GM23338 (cell line): ENCODE measurements at regions not wholly inside any gene's neighbourhood (a gene's known extent, or its start where the extent isn't known, plus 50 kb on each side); places are given as distances from the start of the nearest gene placed in this dataset.

Source experiments
- ATAC-seq: fragments of 200-7000 bp; cut with Tn5 transposase; 3 replicates; pipeline ENCODE4 v1.9.1; 2020
- DNase-seq: peaks from one replicate; pipeline ENCODE4 v3.0.0-alpha.2; 2015; ENCODE audit warnings: low spot score
- H2AFZ ChIP-seq: fragments of 200-600 bp; sonication (generic); 2 replicates; pipeline ENCODE4 v1.8.0; 2016; ENCODE audit warnings: antibody characterized with exemption, mild to moderate bottlenecking, moderate library complexity
- H3F3A ChIP-seq: fragments of 200-600 bp; sonication (generic); replicated peaks from 2 replicates; pipeline ENCODE4 v1.8.0; 2017; ENCODE audit warnings: antibody characterized with exemption, mixed run types, low read depth
- H3K27ac ChIP-seq: fragments of 200-600 bp; sonication (generic); 2 replicates; pipeline ENCODE4 v1.6.1; 2016; ENCODE audit warnings: low read depth
- H3K27me3 ChIP-seq: fragments of 200-600 bp; sonication (generic); 2 replicates; pipeline ENCODE4 v1.8.0; 2016; ENCODE audit warnings: mild to moderate bottlenecking, mixed run types, moderate library complexity; ENCODE audit not compliant: insufficient read depth
- H3K36me3 ChIP-seq: fragments of 200-600 bp; sonication (generic); 2 replicates; pipeline ENCODE4 v1.8.0; 2016; ENCODE audit warnings: mild to moderate bottlenecking; ENCODE audit not compliant: insufficient read depth
- H3K4me1 ChIP-seq: fragments of 200-600 bp; sonication (generic); 2 replicates; pipeline ENCODE4 v1.8.0; 2016; ENCODE audit warnings: mild to moderate bottlenecking, moderate library complexity; ENCODE audit not compliant: insufficient read depth
- H3K4me2 ChIP-seq: fragments of 200-600 bp; sonication (generic); 2 replicates; pipeline ENCODE4 v1.7.1; 2017; ENCODE audit warnings: mixed run types
- H3K4me3 ChIP-seq: fragments of 200-600 bp; sonication (generic); 2 replicates; pipeline ENCODE4 v1.6.1; 2016; ENCODE audit warnings: mixed run types
- H3K79me2 ChIP-seq: fragments of 200-600 bp; sonication (generic); replicated peaks from 2 replicates; pipeline ENCODE4 v1.8.0; 2017; ENCODE audit warnings: mild to moderate bottlenecking; ENCODE audit not compliant: insufficient read depth
- H3K9me2 ChIP-seq: fragments of 200-600 bp; sonication (generic); 2 replicates; pipeline ENCODE4 v1.8.0; 2017; ENCODE audit not compliant: insufficient read depth
- H4K20me1 ChIP-seq: fragments of 200-600 bp; sonication (generic); replicated peaks from 2 replicates; pipeline ENCODE4 v1.8.0; 2017; ENCODE audit warnings: mild to moderate bottlenecking; ENCODE audit not compliant: insufficient read depth
- H3K27ac Mint-ChIP-seq: 2 replicates; pipeline ENCODE4 v1.8.0; 2020; ENCODE audit warnings: inconsistent platforms, mild to moderate bottlenecking, moderate library complexity, mixed read lengths
- H3K27me3 Mint-ChIP-seq: 3 replicates; pipeline ENCODE4 v1.8.0; 2022; ENCODE audit warnings: low read depth, mild to moderate bottlenecking, moderate library complexity, mixed read lengths, inconsistent platforms; ENCODE audit not compliant: insufficient read depth, poor library complexity
- H3K36me3 Mint-ChIP-seq: 3 replicates; pipeline ENCODE4 v1.8.0; 2021; ENCODE audit warnings: low read depth, mild to moderate bottlenecking, inconsistent platforms, moderate library complexity, mixed read lengths
- H3K4me1 Mint-ChIP-seq: 3 replicates; pipeline ENCODE4 v1.8.0; 2020; ENCODE audit warnings: mild to moderate bottlenecking, inconsistent platforms, mixed read lengths
- H3K4me3 Mint-ChIP-seq: 3 replicates; pipeline ENCODE4 v1.8.0; 2021; ENCODE audit warnings: moderate library complexity, mild to moderate bottlenecking, inconsistent platforms, mixed read lengths
- H3K9me3 Mint-ChIP-seq: 3 replicates; pipeline ENCODE4 v1.8.0; 2020; ENCODE audit warnings: moderate library complexity, mild to moderate bottlenecking, inconsistent platforms, mixed read lengths
- CREB1 ChIP-seq: fragments of 250-450 bp; sonication (Bioruptor Pico); IDR thresholded peaks from 2 replicates; pipeline ENCODE4 v1.5.0; 2020; ENCODE audit warnings: low read depth, mild to moderate bottlenecking, moderate library complexity
- CTCF ChIP-seq, 2 experiments: fragments of 200-600 bp in 1 of 2; sonication (generic) in 1 of 2; conservative IDR thresholded peaks; 2 replicates each; pipeline versions ENCODE4 v1.5.1 to v1.6.1; 2016 to 2017; ENCODE audit warnings: antibody characterized with exemption in 2 of 2, low read depth in 2 of 2, mild to moderate bottlenecking in 2 of 2, moderate library complexity in 1 of 2
- ETS1 ChIP-seq: IDR thresholded peaks from 2 replicates; pipeline ENCODE4 v1.6.1; 2016; ENCODE audit warnings: antibody characterized with exemption
- EZH2 ChIP-seq: fragments of 200-600 bp; sonication (generic); IDR thresholded peaks from one replicate; pipeline ENCODE4 v1.8.0; 2017; ENCODE audit warnings: antibody characterized with exemption, mild to moderate bottlenecking, low read depth; ENCODE audit not compliant: unreplicated experiment
- EZH2phosphoT487 ChIP-seq: fragments of 200-600 bp; sonication (generic); IDR thresholded peaks from one replicate; pipeline ENCODE4 v1.8.1; 2018; ENCODE audit warnings: antibody characterized with exemption; ENCODE audit not compliant: unreplicated experiment
- JUNB ChIP-seq: IDR thresholded peaks from one replicate; pipeline ENCODE4 v1.6.1; 2016; ENCODE audit warnings: antibody characterized with exemption; ENCODE audit not compliant: unreplicated experiment
- NANOG ChIP-seq: IDR thresholded peaks from 2 replicates; pipeline ENCODE4 v1.6.1; 2016; ENCODE audit warnings: antibody characterized with exemption, borderline replicate concordance
- POLR2AphosphoS5 ChIP-seq: IDR thresholded peaks from 2 replicates; pipeline ENCODE4 v1.6.1; 2016; ENCODE audit warnings: antibody characterized with exemption, low read depth
- REST ChIP-seq: IDR thresholded peaks from one replicate; pipeline ENCODE4 v1.6.1; 2018; ENCODE audit warnings: antibody characterized with exemption; ENCODE audit not compliant: unreplicated experiment
- STAT1 ChIP-seq: IDR thresholded peaks from one replicate; pipeline ENCODE4 v1.6.1; 2016; ENCODE audit warnings: antibody characterized with exemption; ENCODE audit not compliant: unreplicated experiment
- ZNF114 ChIP-seq: fragments of 250-450 bp; sonication (Bioruptor Pico); IDR thresholded peaks from 2 replicates; pipeline ENCODE4 v1.5.0; 2020; ENCODE audit warnings: mild to moderate bottlenecking, moderate library complexity
- ZNF331 ChIP-seq: fragments of 250-450 bp; sonication (Bioruptor Pico); IDR thresholded peaks from 2 replicates; pipeline ENCODE4 v1.5.0; 2020; ENCODE audit warnings: low read depth, mild to moderate bottlenecking, moderate library complexity
- TF ChIP-seq, protein P1 (sequence below): fragments of 250-450 bp; sonication (Bioruptor Pico); IDR thresholded peaks from 2 replicates; pipeline ENCODE4 v1.5.0; 2020; ENCODE audit warnings: mild to moderate bottlenecking, moderate library complexity

DNA sequence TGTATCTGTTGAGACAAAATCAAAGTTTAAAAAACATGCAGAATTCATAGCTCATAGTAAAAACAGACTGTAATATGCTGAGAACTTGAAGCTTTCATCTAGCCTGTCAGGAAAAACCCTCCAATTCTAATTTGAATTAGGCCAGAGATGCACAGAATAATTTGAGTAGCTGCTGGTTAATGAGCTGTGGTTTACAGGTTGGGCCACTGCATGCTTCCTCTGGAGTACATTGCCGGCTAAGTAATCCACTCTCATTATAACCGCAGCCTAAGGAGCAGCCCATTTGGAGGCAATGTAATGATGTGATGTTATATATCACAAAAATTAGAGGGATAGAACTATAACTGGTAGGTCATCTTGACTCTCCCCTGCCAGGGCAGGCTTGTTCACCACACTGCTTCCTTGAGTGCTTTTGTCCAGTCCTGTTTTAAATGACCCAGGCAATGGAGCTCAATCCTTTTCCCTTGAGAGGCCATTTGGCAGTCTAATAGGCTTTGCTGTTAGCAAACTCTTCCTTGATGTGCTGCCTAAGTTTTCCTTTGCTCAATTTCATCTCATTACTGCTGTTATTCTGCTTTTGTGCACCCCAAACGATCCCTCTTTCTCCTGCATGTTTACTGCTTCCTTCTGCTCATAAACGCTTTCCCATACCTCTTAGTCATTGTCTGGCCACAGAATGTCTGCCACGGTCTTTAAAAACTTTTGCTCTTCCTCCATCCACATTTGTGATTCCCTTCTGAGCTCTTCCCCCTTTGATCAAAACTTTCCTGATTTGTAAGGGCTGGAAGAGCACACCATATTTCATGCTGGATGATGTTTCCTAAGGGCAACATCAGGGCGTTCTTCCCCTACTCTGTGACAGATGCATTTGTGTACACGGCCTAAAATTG lies 230.9 kb downstream of the C4orf33 start:
- Histone ChIP-seq H3F3A (no peaks in the 10 kb centered on the region), H3K27ac (no peak overlapping the region), H3K4me2 (no peak overlapping the region), H3K4me3 (no peak overlapping the region), H3K27me3 (no peaks in the 10 kb centered on the region), H3K36me3 (no peaks in the 10 kb centered on the region), H3K79me2 (no peaks in the 10 kb centered on the region), H3K9me2 (no peaks in the 10 kb centered on the region; the same call in 1 of the 2 replicates), H4K20me1 (no peaks in the 10 kb centered on the region), H3K4me1 (peaks cover 11% of the 10 kb centered on the region; the same call in 1 of the 2 replicates), H2AFZ (peak overlapping the region; percentile 81; the same call in 1 of the 2 replicates)
- peaks cover 7% of the 10 kb centered on the region; the same call in 2 of the 3 replicates for H3K9me3 Mint-ChIP-seq
- DNase-seq (no peak), ATAC-seq (no peak)
- H3K27ac Mint-ChIP-seq: no peak overlapping the region; the same call in 1 of the 2 replicates
- H3K36me3 Mint-ChIP-seq: no peaks in the 10 kb centered on the region
- H3K4me3 Mint-ChIP-seq: no peak overlapping the region
- TF ChIP-seq CREB1 (CRISPR knock-in tag) (no peak), ZNF114 (CRISPR knock-in tag) (no peak), ETS1 (no peak), STAT1 (no peak), REST (no peak), EZH2 (no peak), POLR2AphosphoS5 (no peak), JUNB (no peak), CTCF (conservative IDR thresholded peaks at IDR 0.05; ENCODE audit: low read depth in 2 of 2) (no peak), EZH2phosphoT487 (no peak), NANOG (no peak), ZNF331 (no peak)
- TF ChIP-seq, protein P1, sequence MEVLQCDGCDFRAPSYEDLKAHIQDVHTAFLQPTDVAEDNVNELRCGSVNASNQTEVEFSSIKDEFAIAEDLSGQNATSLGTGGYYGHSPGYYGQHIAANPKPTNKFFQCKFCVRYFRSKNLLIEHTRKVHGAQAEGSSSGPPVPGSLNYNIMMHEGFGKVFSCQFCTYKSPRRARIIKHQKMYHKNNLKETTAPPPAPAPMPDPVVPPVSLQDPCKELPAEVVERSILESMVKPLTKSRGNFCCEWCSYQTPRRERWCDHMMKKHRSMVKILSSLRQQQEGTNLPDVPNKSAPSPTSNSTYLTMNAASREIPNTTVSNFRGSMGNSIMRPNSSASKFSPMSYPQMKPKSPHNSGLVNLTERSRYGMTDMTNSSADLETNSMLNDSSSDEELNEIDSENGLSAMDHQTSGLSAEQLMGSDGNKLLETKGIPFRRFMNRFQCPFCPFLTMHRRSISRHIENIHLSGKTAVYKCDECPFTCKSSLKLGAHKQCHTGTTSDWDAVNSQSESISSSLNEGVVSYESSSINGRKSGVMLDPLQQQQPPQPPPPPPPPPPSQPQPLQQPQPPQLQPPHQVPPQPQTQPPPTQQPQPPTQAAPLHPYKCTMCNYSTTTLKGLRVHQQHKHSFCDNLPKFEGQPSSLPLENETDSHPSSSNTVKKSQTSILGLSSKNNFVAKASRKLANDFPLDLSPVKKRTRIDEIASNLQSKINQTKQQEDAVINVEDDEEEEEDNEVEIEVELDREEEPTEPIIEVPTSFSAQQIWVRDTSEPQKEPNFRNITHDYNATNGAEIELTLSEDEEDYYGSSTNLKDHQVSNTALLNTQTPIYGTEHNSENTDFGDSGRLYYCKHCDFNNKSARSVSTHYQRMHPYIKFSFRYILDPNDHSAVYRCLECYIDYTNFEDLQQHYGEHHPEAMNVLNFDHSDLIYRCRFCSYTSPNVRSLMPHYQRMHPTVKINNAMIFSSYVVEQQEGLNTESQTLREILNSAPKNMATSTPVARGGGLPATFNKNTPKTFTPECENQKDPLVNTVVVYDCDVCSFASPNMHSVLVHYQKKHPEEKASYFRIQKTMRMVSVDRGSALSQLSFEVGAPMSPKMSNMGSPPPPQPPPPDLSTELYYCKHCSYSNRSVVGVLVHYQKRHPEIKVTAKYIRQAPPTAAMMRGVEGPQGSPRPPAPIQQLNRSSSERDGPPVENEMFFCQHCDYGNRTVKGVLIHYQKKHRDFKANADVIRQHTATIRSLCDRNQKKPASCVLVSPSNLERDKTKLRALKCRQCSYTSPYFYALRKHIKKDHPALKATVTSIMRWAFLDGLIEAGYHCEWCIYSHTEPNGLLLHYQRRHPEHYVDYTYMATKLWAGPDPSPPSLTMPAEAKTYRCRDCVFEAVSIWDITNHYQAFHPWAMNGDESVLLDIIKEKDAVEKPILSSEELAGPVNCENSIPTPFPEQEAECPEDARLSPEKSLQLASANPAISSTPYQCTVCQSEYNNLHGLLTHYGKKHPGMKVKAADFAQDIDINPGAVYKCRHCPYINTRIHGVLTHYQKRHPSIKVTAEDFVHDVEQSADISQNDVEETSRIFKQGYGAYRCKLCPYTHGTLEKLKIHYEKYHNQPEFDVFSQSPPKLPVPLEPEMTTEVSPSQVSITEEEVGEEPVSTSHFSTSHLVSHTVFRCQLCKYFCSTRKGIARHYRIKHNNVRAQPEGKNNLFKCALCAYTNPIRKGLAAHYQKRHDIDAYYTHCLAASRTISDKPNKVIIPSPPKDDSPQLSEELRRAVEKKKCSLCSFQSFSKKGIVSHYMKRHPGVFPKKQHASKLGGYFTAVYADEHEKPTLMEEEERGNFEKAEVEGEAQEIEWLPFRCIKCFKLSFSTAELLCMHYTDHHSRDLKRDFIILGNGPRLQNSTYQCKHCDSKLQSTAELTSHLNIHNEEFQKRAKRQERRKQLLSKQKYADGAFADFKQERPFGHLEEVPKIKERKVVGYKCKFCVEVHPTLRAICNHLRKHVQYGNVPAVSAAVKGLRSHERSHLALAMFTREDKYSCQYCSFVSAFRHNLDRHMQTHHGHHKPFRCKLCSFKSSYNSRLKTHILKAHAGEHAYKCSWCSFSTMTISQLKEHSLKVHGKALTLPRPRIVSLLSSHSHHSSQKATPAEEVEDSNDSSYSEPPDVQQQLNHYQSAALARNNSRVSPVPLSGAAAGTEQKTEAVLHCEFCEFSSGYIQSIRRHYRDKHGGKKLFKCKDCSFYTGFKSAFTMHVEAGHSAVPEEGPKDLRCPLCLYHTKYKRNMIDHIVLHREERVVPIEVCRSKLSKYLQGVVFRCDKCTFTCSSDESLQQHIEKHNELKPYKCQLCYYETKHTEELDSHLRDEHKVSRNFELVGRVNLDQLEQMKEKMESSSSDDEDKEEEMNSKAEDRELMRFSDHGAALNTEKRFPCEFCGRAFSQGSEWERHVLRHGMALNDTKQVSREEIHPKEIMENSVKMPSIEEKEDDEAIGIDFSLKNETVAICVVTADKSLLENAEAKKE (CRISPR knock-in tag): no peak
- peaks cover 18% of the 10 kb centered on the region for H3K4me1 Mint-ChIP-seq
- H3K27me3 Mint-ChIP-seq: no peaks in the 10 kb centered on the region
